Glutamatergic neuron (in vitro differentiated cells): ENCODE measurements at regions not wholly inside any gene's neighbourhood (a gene's known extent, or its start where the extent isn't known, plus 50 kb on each side); places are given as distances from the start of the nearest gene placed in this dataset.

ENCODE experiments used
- DNase-seq: peaks from one replicate; pipeline ENCODE4 v3.0.0; 2022
- H3K27ac Mint-ChIP-seq: one replicate; pipeline ENCODE4 v1.8.0; 2020; ENCODE audit warnings: mild to moderate bottlenecking, mixed read lengths, inconsistent platforms; ENCODE audit not compliant: unreplicated experiment
- H3K27me3 Mint-ChIP-seq: one replicate; pipeline ENCODE4 v1.8.0; 2020; ENCODE audit warnings: mild to moderate bottlenecking, moderate library complexity, mixed read lengths, inconsistent platforms; ENCODE audit not compliant: unreplicated experiment
- H3K36me3 Mint-ChIP-seq: one replicate; pipeline ENCODE4 v1.8.0; 2020; ENCODE audit warnings: mild to moderate bottlenecking, mixed read lengths, inconsistent platforms; ENCODE audit not compliant: unreplicated experiment
- H3K4me1 Mint-ChIP-seq: one replicate; pipeline ENCODE4 v1.8.0; 2020; ENCODE audit warnings: mild to moderate bottlenecking, low read depth, mixed read lengths, inconsistent platforms; ENCODE audit not compliant: unreplicated experiment
- H3K4me3 Mint-ChIP-seq: one replicate; pipeline ENCODE4 v1.8.0; 2020; ENCODE audit warnings: mild to moderate bottlenecking, mixed read lengths, inconsistent platforms; ENCODE audit not compliant: unreplicated experiment
- H3K9me3 Mint-ChIP-seq: one replicate; pipeline ENCODE4 v1.8.0; 2020; ENCODE audit warnings: mild to moderate bottlenecking, moderate library complexity, mixed read lengths, inconsistent platforms; ENCODE audit not compliant: unreplicated experiment
- CTCF ChIP-seq: fragments of 200-600 bp; sonication (generic); IDR thresholded peaks from one replicate; pipeline ENCODE4 v1.5.0; 2021; ENCODE audit not compliant: partially characterized antibody, unreplicated experiment

- H3K27me3 Mint-ChIP-seq = peaks cover 2% of the 10 kb centered on the region
- H3K4me1 Mint-ChIP-seq = peaks cover 33% of the 10 kb centered on the region
- H3K27ac Mint-ChIP-seq = no peak overlapping the region
- no peak overlapping the region for H3K4me3 Mint-ChIP-seq
- TF ChIP-seq CTCF = peak; percentile 88
- H3K9me3 Mint-ChIP-seq = peaks cover 4% of the 10 kb centered on the region
- H3K36me3 Mint-ChIP-seq = peaks cover 3% of the 10 kb centered on the region
- DNase-seq = no peak
Observed at GRCh38 chr2:60641811-60642788, 88.6 kb upstream of the BCL11A start.

- H3K4me1 Mint-ChIP-seq = peaks cover 37% of the 10 kb centered on the region
- DNase-seq = no peak
- no peak overlapping the region for H3K4me3 Mint-ChIP-seq
- H3K27me3 Mint-ChIP-seq = peaks cover 2% of the 10 kb centered on the region
- H3K9me3 Mint-ChIP-seq = peaks cover 4% of the 10 kb centered on the region
- H3K36me3 Mint-ChIP-seq = no peaks in the 10 kb centered on the region
- TF ChIP-seq CTCF = no peak
- peak overlapping the region; percentile 9 for H3K27ac Mint-ChIP-seq
Observed at GRCh38 chr2:60643747-60644146, 90.3 kb upstream of the BCL11A start.

GRCh38 chr2:60644951-60645350, 91.5 kb upstream of the BCL11A start:
- Mint-ChIP-seq H3K27me3 (peaks cover 2% of the 10 kb centered on the region), H3K27ac (peak overlapping the region; percentile 86), H3K36me3 (no peaks in the 10 kb centered on the region), H3K4me1 (peaks cover 37% of the 10 kb centered on the region), H3K4me3 (peak overlapping the region; percentile 32), H3K9me3 (peaks cover 4% of the 10 kb centered on the region)
- TF ChIP-seq CTCF = no peak
- DNase-seq = no peak

- H3K9me3 Mint-ChIP-seq = peaks cover 9% of the 10 kb centered on the region
Observed at GRCh38 chr2:60648191-60648590, 94.7 kb upstream of the BCL11A start.

More at GRCh38 chr2:60648191-60648590, 94.7 kb upstream of the BCL11A start:
- H3K36me3 Mint-ChIP-seq = no peaks in the 10 kb centered on the region
- no peak overlapping the region for H3K4me3 Mint-ChIP-seq
- peaks cover 2% of the 10 kb centered on the region for H3K27me3 Mint-ChIP-seq
- H3K4me1 Mint-ChIP-seq = peaks cover 43% of the 10 kb centered on the region
- DNase-seq = no peak
- no peak for TF ChIP-seq CTCF
- H3K27ac Mint-ChIP-seq = no peak overlapping the region
